Hepatocyte (in vitro differentiated cells): ENCODE measurements at regions not wholly inside any gene's neighbourhood (a gene's known extent, or its start where the extent isn't known, plus 50 kb on each side); places are given as distances from the start of the nearest gene placed in this dataset.

ENCODE experiments used
- EZH2 ChIP-seq: fragments of 200-600 bp; sonication (generic); IDR thresholded peaks from 2 replicates; pipeline ENCODE4 v1.6.1; 2016; ENCODE audit warnings: antibody characterized with exemption, mild to moderate bottlenecking, borderline replicate concordance
- EZH2phosphoT487 ChIP-seq: fragments of 200-600 bp; sonication (generic); IDR thresholded peaks from one replicate; pipeline ENCODE4 v1.6.1; 2018; ENCODE audit warnings: antibody characterized with exemption, mild to moderate bottlenecking, low read depth, moderate library complexity; ENCODE audit not compliant: unreplicated experiment, severe bottlenecking
- TF ChIP-seq, protein P1 (sequence below): fragments of 200-600 bp; sonication (generic); IDR thresholded peaks from 2 replicates; pipeline ENCODE4 v1.5.1; 2016; ENCODE audit warnings: antibody characterized with exemption, mild to moderate bottlenecking; ENCODE audit not compliant: poor library complexity

DNA sequence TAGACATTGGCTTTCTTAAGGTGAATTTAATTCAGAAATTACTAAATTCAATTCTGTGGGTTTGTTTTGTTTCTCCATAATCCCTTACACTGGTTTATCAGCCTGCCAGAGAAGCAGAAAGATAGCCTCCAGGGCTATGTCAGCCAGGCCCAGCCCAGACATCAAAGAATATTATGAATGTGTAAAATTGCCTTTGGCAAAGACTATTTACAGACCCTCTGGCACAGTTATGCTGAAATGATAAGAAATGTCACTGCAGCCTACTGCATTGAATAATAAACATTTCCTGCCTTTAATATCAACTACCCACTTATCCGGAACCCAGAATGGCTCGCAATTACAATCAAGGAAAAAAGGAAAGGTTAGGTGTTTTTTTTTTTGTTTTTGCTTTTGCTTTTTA lies 562.5 kb upstream of the LRRC4C start:
- TF ChIP-seq, protein P1, sequence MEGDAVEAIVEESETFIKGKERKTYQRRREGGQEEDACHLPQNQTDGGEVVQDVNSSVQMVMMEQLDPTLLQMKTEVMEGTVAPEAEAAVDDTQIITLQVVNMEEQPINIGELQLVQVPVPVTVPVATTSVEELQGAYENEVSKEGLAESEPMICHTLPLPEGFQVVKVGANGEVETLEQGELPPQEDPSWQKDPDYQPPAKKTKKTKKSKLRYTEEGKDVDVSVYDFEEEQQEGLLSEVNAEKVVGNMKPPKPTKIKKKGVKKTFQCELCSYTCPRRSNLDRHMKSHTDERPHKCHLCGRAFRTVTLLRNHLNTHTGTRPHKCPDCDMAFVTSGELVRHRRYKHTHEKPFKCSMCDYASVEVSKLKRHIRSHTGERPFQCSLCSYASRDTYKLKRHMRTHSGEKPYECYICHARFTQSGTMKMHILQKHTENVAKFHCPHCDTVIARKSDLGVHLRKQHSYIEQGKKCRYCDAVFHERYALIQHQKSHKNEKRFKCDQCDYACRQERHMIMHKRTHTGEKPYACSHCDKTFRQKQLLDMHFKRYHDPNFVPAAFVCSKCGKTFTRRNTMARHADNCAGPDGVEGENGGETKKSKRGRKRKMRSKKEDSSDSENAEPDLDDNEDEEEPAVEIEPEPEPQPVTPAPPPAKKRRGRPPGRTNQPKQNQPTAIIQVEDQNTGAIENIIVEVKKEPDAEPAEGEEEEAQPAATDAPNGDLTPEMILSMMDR = no peak
- TF ChIP-seq EZH2 (no peak), EZH2phosphoT487 (no peak)
